Immature natural killer cell (primary cell): ENCODE measurements at regions not wholly inside any gene's neighbourhood (a gene's known extent, or its start where the extent isn't known, plus 50 kb on each side); places are given as distances from the start of the nearest gene placed in this dataset.
"Not testable (repeated sequence)": the region's sequence is repeated elsewhere in the genome, so short reads cannot be mapped to it uniquely, and the experiment has no call there.

Experiments used
- DNase-seq, 3 donors: peaks; one replicate each; pipeline ENCODE4 v3.0.0; 2022; ENCODE audit warnings: mixed read lengths in 1 of 3
- H3K27ac Mint-ChIP-seq, 6 donors: one replicate each; pipeline ENCODE4 v1.8.0; 2020; ENCODE audit warnings: mixed read lengths in 6 of 6, mild to moderate bottlenecking in 5 of 6, inconsistent platforms in 4 of 6, moderate library complexity in 3 of 6
- H3K27me3 Mint-ChIP-seq, 3 donors: one replicate each; pipeline ENCODE4 v1.8.0; 2020 to 2021; ENCODE audit warnings: low read depth in 3 of 3, mild to moderate bottlenecking in 3 of 3, mixed read lengths in 3 of 3, moderate library complexity in 3 of 3, inconsistent platforms in 1 of 3
- H3K36me3 Mint-ChIP-seq, 3 donors: one replicate each; pipeline ENCODE4 v1.8.0; 2020; ENCODE audit warnings: mixed read lengths in 3 of 3, inconsistent platforms in 2 of 3, mild to moderate bottlenecking in 2 of 3
- H3K4me1 Mint-ChIP-seq, 2 donors: one replicate each; pipeline ENCODE4 v1.8.0; 2020; ENCODE audit warnings: inconsistent platforms in 2 of 2, mild to moderate bottlenecking in 2 of 2, mixed read lengths in 2 of 2, moderate library complexity in 1 of 2
- H3K4me3 Mint-ChIP-seq, 5 donors: one replicate each; pipeline ENCODE4 v1.8.0; 2020; ENCODE audit warnings: mild to moderate bottlenecking in 5 of 5, mixed read lengths in 5 of 5, inconsistent platforms in 3 of 5, moderate library complexity in 3 of 5
- H3K9me3 Mint-ChIP-seq, 6 donors: one replicate each; pipeline ENCODE4 v1.8.0; 2020; ENCODE audit warnings: mild to moderate bottlenecking in 6 of 6, mixed read lengths in 6 of 6, inconsistent platforms in 4 of 6, moderate library complexity in 3 of 6

DNA sequence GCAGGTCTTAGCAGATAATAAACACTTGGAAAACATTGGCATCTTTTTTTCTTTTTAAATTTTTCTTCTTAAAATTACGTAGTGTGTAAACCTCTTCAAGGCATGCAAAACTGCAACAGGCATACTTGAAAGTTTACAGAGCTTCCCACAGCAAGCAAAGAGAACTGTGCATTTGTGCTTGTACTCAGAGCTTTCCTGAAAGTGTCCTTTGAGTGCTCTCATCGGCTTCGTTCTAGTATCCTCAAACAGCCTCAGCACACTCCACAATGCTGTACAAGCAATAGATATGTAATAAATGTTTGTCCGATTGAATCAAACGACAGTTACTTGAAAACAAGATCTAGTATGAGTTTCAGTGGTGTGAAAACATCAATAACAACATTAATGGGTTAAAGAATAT lies 227.5 kb downstream of the PAPSS1 start:
- Mint-ChIP-seq H3K27ac (no peak overlapping the region), H3K27me3 (peaks cover 0 to 3% (median 3%) of the 10 kb centered on the region in 3 donors), H3K9me3 (peaks cover 0 to 20% (median 6%) of the 10 kb centered on the region in 6 donors), H3K36me3 (no peaks in the 10 kb centered on the region), H3K4me3 (no peak overlapping the region), H3K4me1 (no peaks in the 10 kb centered on the region)
- DNase-seq, result no peak

DNA sequence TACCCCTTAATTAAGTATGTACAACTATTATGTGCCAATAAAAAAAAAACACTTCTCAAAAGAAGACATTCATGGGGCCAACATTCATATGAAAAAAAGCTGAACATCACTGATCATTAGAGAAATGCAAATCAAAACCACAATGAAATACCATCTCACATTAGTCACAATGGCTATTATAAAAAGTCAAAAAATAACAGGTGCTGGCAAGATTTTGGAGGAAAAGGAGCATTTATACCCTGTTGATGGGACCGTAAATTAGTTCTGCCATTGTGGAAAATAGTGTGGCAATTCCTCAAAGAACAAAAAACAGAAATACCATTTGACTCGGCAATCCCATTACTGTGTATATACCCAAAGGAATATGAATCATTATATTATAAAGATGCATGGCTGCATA lies 229.9 kb downstream of the PAPSS1 start:
- Mint-ChIP-seq H3K27ac (no peak overlapping the region), H3K27me3 (peaks cover 0 to 3% (median 0%) of the 10 kb centered on the region in 3 donors), H3K9me3 (peaks cover 2 to 12% (median 8%) of the 10 kb centered on the region in 6 donors), H3K36me3 (no peaks in the 10 kb centered on the region), H3K4me1 (no peaks in the 10 kb centered on the region), H3K4me3 (no peak overlapping the region)
- DNase-seq, result no peak

DNA sequence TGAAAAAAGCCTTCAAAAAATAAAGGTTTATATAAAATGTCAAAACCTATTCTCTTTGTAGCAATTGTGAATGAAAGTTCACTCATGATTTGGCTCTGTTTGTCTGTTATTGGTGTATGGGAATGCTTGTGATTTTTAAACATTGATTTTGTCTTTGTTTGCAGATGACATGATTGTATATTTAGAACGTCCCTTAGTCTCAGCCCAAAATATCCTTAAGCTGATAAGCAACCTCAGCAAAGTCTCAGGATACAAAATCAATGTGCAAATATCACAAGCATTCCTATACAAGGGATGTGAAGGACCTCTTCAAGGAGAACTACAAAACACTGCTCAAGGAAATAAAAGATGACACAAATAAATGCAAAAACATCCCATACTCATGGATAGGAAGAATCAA lies 236.4 kb downstream of the PAPSS1 start:
- H3K4me1 Mint-ChIP-seq, DNase-seq, H3K27me3 Mint-ChIP-seq, H3K36me3 Mint-ChIP-seq, H3K27ac Mint-ChIP-seq, H3K4me3 Mint-ChIP-seq: not testable (repeated sequence)
- peaks cover 6 to 41% (median 21%) of the 10 kb centered on the region in 6 donors for H3K9me3 Mint-ChIP-seq

DNA sequence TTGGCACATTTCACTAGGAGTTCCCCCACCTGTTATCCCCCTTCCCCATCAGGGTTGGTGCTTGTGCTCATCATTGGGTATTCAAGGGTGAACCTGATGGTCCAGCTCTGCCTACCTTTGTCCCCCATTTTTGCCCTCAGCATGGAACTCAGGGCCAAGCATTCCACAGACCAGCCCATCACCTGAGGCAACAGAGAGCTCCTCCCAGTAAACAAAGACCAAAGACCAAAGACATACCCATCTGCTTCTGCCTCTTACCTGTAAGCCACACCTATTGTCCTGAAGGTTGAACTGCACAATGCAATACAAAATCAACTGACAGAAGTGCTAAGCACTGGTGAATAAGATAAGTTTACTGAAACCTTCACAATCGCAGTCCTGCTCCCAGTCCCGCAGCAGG lies 237.5 kb downstream of the PAPSS1 start:
- no peak for DNase-seq
- Mint-ChIP-seq H3K9me3 (peaks cover 6 to 43% (median 22%) of the 10 kb centered on the region in 6 donors), H3K4me1 (no peaks in the 10 kb centered on the region), H3K4me3 (no peak overlapping the region), H3K36me3 (no peaks in the 10 kb centered on the region), H3K27me3 (no peaks in the 10 kb centered on the region), H3K27ac (no peak overlapping the region)

DNA sequence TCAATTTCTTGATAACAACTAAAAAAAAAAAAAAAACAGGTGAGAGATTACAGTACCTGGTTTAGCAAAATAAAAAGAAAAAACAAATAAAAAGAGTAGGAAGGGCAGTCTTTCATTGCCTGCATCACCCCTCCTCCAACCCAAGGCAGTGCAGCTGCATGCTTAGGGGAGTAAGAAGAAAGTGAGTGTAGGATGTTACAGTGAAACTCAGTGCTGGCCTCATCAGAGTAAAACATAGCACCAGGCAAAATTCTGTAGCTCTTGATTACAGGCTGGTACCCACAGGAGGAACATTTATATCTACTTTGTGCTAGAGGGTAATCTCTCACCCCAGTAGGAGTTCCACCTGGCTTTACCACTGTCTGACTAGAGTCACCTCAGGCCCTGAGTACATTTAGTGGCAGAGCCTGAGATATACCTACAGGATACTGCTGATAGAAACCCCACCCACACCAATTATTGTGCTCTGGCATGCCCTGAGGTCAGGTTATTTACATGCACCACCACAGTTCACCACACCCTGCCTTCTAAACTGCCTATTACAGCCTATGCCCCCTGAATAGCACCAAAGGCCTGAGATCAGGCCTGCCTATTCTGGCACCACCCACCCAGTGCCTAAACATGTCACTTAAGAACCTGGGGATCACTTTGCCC lies 241.6 kb downstream of the PAPSS1 start:
- no peak overlapping the region for H3K27ac Mint-ChIP-seq
- DNase-seq, result no peak
- no peaks in the 10 kb centered on the region for H3K27me3 Mint-ChIP-seq
- H3K36me3 Mint-ChIP-seq, result no peaks in the 10 kb centered on the region
- H3K4me3 Mint-ChIP-seq, result no peak overlapping the region
- peaks cover 8 to 39% (median 15%) of the 10 kb centered on the region in 6 donors for H3K9me3 Mint-ChIP-seq
- H3K4me1 Mint-ChIP-seq, result no peaks in the 10 kb centered on the region

DNA sequence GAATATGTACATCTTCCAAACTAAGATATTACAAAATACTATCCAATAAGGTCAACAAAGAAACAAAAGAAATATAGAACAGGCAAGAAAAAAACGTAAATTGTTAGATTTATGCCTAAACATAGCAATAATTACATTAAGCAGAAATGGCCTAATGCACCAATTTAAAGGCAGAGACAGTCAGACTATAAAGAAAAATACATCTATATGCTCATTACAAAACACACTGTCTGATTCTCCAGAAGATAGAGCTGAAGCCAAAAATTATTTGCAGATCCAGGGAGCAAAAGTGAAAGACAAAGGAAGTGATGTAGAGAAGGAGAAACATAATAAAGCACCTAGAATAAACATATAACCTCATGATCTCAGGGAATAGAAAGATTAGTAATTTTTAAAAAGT lies 246.9 kb downstream of the PAPSS1 start:
- Mint-ChIP-seq H3K27me3 (no peaks in the 10 kb centered on the region), H3K4me3 (no peak overlapping the region)

DNA sequence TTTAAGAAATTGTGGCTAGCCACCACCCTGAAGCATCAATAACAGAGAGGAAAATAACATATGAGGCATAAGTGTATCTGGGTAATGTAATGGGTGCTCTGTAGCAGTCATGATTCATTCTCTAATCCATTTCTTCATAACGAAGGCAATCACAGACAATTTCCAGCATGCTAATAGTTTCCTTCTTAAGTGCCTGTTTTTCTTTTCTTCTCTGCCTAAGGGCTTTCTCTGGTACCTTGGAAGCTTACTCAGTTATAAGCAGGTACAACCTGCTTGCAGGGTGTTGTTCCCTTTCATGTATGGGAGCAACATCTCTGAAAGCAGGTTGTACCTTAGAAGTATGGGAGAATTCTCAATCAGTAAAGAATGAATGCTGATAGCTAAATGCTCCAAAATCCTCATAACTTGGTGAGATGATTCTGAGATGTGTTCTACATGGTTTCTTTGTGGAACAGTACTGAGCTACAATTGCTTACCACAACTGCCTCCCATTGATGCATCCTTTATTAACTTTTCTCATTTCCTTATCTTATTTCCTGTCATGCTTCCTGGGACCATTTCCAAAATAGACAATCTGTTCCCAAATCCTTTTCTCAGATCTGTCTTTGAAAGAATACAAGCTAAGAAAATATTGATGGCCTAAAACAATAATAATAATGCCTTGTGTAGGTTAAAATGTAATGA lies 247.6 kb downstream of the PAPSS1 start:
- Mint-ChIP-seq H3K27me3 (no peaks in the 10 kb centered on the region), H3K27ac (no peak overlapping the region), H3K4me1 (no peaks in the 10 kb centered on the region), H3K36me3 (no peaks in the 10 kb centered on the region), H3K4me3 (no peak overlapping the region), H3K9me3 (peaks cover 0 to 22% (median 5%) of the 10 kb centered on the region in 6 donors)
- no peak for DNase-seq

More for the DNA sequence above, 246.9 kb downstream of the PAPSS1 start:
- peaks cover 4 to 22% (median 6%) of the 10 kb centered on the region in 6 donors for H3K9me3 Mint-ChIP-seq
- H3K4me1 Mint-ChIP-seq, result no peaks in the 10 kb centered on the region
- no peak for DNase-seq
- H3K27ac Mint-ChIP-seq, result no peak overlapping the region
- no peaks in the 10 kb centered on the region for H3K36me3 Mint-ChIP-seq

DNA sequence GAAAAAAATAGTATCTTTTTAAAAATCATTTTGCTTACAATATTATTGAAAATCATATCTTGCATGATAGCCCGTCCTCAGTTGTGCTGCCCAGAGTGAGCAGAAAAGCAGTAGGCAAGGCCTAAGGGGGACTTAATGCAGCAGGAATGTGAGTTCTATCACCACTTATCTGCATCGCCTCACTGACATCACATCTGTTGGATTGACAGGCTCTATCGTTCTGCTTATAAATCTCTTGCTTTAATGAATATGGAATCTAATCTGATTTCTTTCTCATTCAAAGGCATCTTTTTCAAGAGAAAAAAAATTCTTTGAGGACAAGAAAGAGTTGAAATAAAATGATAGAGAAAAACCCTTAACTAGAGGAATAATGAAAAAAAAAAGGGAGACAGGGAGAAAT lies 249.9 kb downstream of the PAPSS1 start:
- Mint-ChIP-seq H3K9me3 (peaks cover 0 to 14% (median 2%) of the 10 kb centered on the region in 6 donors), H3K27me3 (no peaks in the 10 kb centered on the region), H3K4me3 (no peak overlapping the region), H3K27ac (no peak overlapping the region), H3K4me1 (no peaks in the 10 kb centered on the region), H3K36me3 (no peaks in the 10 kb centered on the region)
- DNase-seq, result no peak

DNA sequence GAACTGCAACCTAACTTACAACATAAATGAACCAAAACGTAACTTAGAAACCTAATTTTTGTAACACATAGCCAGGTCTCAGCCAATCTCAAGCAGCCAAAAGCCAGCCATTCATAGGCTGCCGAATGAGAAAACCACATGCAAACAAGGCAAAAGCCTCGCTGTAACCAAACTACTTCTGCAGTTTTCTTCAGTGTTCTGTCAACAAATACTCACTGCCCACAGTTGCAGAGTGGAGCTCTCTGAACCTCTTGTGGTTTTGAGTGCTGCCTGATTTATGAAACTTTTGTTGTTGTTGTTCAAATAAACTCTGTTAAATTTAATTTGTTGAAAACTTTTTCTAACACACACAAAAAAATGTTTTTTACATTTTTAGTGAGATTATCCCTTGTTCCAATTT lies 251.2 kb downstream of the PAPSS1 start:
- no peak for DNase-seq
- H3K27ac Mint-ChIP-seq, result no peak overlapping the region
- no peaks in the 10 kb centered on the region for H3K4me1 Mint-ChIP-seq
- no peaks in the 10 kb centered on the region for H3K36me3 Mint-ChIP-seq
- peaks cover 0 to 14% (median 2%) of the 10 kb centered on the region in 6 donors for H3K9me3 Mint-ChIP-seq
- H3K4me3 Mint-ChIP-seq, result no peak overlapping the region
- H3K27me3 Mint-ChIP-seq, result no peaks in the 10 kb centered on the region

DNA sequence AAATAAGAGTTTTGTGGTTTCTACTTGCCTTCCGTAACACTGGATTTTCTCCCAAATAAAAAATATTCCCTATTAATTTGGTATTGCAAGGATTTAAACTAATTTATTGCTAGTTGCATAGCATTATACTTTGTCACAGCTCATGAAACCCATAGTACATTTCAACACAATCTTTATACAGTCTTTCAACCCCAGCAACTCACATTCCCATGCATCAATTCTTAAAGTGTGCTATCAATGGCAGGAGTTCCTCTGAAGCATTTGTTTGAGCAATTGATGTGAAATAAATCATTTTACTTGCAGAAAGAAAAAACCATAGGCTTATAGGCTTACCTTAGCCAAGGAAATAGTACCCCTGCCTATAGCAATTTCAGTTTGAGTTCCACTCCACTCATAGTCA lies 251.9 kb downstream of the PAPSS1 start:
- Mint-ChIP-seq H3K27ac (no peak overlapping the region), H3K4me1 (no peaks in the 10 kb centered on the region), H3K27me3 (no peaks in the 10 kb centered on the region), H3K4me3 (no peak overlapping the region), H3K36me3 (no peaks in the 10 kb centered on the region), H3K9me3 (peaks cover 0 to 14% (median 3%) of the 10 kb centered on the region in 6 donors)
- DNase-seq, result no peak

DNA sequence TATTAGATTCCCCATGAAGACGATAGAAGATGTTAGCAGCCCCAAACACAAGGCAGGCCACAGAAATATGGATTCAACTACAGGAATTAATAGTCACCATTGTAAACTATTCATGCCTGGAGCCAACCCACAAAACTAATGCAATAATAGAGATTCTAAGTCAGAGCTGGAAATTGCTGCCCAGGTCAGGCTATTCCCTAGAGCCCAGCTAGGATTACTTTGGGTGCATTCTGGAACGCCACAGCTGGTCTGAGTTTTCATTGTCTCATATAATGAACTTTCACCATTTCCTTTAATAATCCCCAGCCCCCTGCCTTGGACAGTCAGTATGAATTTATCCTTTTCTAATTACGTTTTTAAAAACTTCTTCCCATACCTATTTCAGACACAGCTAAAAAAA lies 252.6 kb downstream of the PAPSS1 start:
- Mint-ChIP-seq H3K4me3 (no peak overlapping the region), H3K36me3 (no peaks in the 10 kb centered on the region), H3K4me1 (no peaks in the 10 kb centered on the region), H3K9me3 (peaks cover 0 to 14% (median 3%) of the 10 kb centered on the region in 6 donors), H3K27ac (no peak overlapping the region), H3K27me3 (no peaks in the 10 kb centered on the region)
- no peak for DNase-seq

DNA sequence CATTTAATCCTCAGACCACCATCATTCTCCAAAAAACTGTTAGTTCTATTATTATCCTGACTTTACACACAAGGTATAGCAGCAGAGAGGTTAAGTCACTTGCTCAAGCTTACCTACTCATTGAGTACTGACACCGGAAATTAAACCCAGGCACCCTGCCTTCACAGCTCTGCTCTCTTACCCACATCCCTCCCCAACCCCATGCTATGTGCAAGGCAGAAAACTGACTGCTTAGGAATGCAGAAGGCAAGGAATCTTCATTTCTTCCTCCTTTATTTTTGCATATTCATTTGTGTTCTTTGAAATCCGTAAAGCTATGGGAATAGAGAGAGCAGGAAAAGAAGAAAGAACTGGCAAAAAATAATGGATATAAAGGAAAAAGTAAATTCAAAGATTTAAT lies 261.8 kb downstream of the PAPSS1 start:
- no peak for DNase-seq
- Mint-ChIP-seq H3K4me3 (no peak overlapping the region), H3K9me3 (peaks cover 0 to 8% (median 5%) of the 10 kb centered on the region in 6 donors), H3K36me3 (no peaks in the 10 kb centered on the region), H3K4me1 (no peaks in the 10 kb centered on the region), H3K27me3 (peaks cover 0 to 1% (median 0%) of the 10 kb centered on the region in 3 donors), H3K27ac (no peak overlapping the region)

DNA sequence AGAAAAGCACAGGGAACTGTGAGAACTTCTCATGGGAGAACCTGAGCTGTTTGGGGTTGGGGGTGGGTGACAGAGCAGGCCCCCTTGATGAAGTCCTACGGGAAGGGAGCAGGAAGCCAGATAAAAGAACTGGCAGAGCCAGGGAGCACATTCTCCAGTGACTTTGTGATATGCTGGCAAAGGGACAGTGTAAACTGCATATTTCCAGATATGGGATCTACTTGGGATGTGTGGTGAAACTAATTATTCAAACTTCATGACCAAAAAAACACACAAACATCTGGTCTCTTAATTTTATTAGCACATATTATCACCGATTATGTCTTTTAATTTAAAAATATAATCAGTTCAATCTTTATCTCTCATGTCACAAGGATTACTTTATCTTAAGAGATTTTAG lies 266.0 kb downstream of the PAPSS1 start:
- no peaks in the 10 kb centered on the region for H3K36me3 Mint-ChIP-seq
- peaks cover 3 to 11% (median 6%) of the 10 kb centered on the region in 6 donors for H3K9me3 Mint-ChIP-seq
- H3K27me3 Mint-ChIP-seq, result peaks cover 0 to 2% (median 1%) of the 10 kb centered on the region in 3 donors
- H3K4me1 Mint-ChIP-seq, result no peaks in the 10 kb centered on the region
- no peak overlapping the region for H3K4me3 Mint-ChIP-seq
- no peak for DNase-seq
- H3K27ac Mint-ChIP-seq, result no peak overlapping the region

DNA sequence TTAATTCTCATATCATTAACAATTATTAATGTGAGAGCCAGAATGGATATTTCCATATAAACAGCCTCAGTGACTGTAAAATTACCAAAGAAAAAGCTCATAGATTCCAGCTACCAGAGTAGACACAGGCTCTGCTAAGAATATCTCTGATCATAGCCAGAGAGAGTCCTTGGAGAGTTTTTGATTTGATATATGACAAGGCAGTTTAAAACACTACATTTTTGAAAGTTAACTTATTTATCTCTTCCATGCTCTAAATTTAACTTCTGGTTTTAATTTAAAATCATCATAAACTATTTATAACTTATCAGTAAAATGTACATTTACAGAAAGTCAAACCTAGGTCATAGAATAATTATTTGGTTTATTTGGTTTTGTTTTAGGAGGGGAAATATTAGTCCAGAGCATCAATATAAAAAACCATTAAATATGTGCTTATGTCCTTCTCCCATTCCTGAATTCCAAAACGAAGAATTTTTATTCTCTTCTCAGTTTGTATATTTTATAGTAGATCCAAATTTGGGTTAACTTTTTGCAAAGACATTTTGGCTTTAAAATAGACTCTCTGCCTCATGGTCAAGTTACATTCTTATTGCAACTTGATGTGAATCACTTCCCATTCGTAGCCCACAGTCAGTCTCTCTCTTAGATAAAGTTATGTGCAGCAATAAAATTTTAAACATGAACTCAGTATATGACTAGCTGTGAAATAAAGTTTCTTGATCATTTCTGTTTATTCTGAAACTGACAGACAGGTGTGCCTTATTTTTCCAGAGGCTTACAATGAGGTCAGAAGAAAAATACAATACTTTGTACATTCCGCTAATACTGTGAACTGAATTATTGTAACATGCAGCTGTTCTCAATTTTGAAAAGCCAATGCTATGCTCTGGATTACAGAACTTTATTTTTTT lies 267.1 kb downstream of the PAPSS1 start:
- H3K27ac Mint-ChIP-seq, result no peak overlapping the region
- no peak overlapping the region for H3K4me3 Mint-ChIP-seq
- peaks cover 0 to 2% (median 1%) of the 10 kb centered on the region in 3 donors for H3K27me3 Mint-ChIP-seq
- peaks cover 3 to 16% (median 6%) of the 10 kb centered on the region in 6 donors for H3K9me3 Mint-ChIP-seq
- H3K36me3 Mint-ChIP-seq, result no peaks in the 10 kb centered on the region
- no peaks in the 10 kb centered on the region for H3K4me1 Mint-ChIP-seq
- DNase-seq, result no peak
